Glomerular endothelial cell (primary cell): ENCODE measurements at regions not wholly inside any gene's neighbourhood (a gene's known extent, or its start where the extent isn't known, plus 50 kb on each side); places are given as distances from the start of the nearest gene placed in this dataset.
"Not testable (repeated sequence)": the region's sequence is repeated elsewhere in the genome, so short reads cannot be mapped to it uniquely, and the experiment has no call there.

Experiments used
- DNase-seq: peaks from one replicate; pipeline ENCODE4 v3.0.0-alpha.2; 2011; ENCODE audit warnings: low read depth, low spot score; ENCODE audit errors: extremely low read depth

GRCh38 chr1:89436856-89437255, 73.0 kb downstream of the GBP6 start:
- DNase-seq, result no peak

GRCh38 chr1:89438301-89438700, 74.4 kb downstream of the GBP6 start:
- DNase-seq, result not testable (repeated sequence)

GRCh38 chr1:89440911-89441310, 77.1 kb downstream of the GBP6 start:
- no peak for DNase-seq

- no peak for DNase-seq
These were observed 79.8 kb upstream of the LRRC8B start for GRCh38 chr1:89444791-89445190.

- no peak for DNase-seq
These were observed 73.6 kb upstream of the LRRC8B start for GRCh38 chr1:89451011-89451410.

- no peak for DNase-seq
These were observed 71.3 kb upstream of the LRRC8B start for GRCh38 chr1:89453123-89453972.

GRCh38 chr1:89454845-89455521, 69.6 kb upstream of the LRRC8B start:
- peak; percentile 14 for DNase-seq

GRCh38 chr1:89457046-89457445, 67.6 kb upstream of the LRRC8B start:
- no peak for DNase-seq

- no peak for DNase-seq
These were observed 65.5 kb upstream of the LRRC8B start for GRCh38 chr1:89459081-89459480.

- no peak for DNase-seq
These were observed 64.3 kb upstream of the LRRC8B start for GRCh38 chr1:89460325-89460724.

GRCh38 chr1:89462250-89462649, 62.4 kb upstream of the LRRC8B start:
- no peak for DNase-seq

- no peak for DNase-seq
These were observed 60.6 kb upstream of the LRRC8B start for GRCh38 chr1:89464008-89464407.

GRCh38 chr1:89465201-89465600, 59.4 kb upstream of the LRRC8B start:
- no peak for DNase-seq

GRCh38 chr1:89466307-89466930, 58.2 kb upstream of the LRRC8B start:
- no peak for DNase-seq

GRCh38 chr1:89472253-89472652, 52.4 kb upstream of the LRRC8B start:
- no peak for DNase-seq

- no peak for DNase-seq
These were observed 51.7 kb upstream of the LRRC8B start for GRCh38 chr1:89472886-89473417.
